Lower leg skin (tissue), 3 donors: ENCODE measurements at regions not wholly inside any gene's neighbourhood (a gene's known extent, or its start where the extent isn't known, plus 50 kb on each side); places are given as distances from the start of the nearest gene placed in this dataset.

Experiments
- POLR2A ChIP-seq, 2 donors: fragments of 450-650 bp; IDR thresholded peaks; one replicate each; pipeline ENCODE4 v1.6.1; 2016 to 2017; ENCODE audit warnings: antibody characterized with exemption in 2 of 2, mild to moderate bottlenecking in 1 of 2, moderate library complexity in 1 of 2
- TF ChIP-seq, protein P1 (sequence below), 3 donors: fragments of 450-650 bp; IDR thresholded peaks; one replicate each; pipeline ENCODE4 v1.5.1; 2016; ENCODE audit warnings: antibody characterized with exemption in 3 of 3, mild to moderate bottlenecking in 3 of 3, moderate library complexity in 2 of 3

- TF ChIP-seq, protein P1, sequence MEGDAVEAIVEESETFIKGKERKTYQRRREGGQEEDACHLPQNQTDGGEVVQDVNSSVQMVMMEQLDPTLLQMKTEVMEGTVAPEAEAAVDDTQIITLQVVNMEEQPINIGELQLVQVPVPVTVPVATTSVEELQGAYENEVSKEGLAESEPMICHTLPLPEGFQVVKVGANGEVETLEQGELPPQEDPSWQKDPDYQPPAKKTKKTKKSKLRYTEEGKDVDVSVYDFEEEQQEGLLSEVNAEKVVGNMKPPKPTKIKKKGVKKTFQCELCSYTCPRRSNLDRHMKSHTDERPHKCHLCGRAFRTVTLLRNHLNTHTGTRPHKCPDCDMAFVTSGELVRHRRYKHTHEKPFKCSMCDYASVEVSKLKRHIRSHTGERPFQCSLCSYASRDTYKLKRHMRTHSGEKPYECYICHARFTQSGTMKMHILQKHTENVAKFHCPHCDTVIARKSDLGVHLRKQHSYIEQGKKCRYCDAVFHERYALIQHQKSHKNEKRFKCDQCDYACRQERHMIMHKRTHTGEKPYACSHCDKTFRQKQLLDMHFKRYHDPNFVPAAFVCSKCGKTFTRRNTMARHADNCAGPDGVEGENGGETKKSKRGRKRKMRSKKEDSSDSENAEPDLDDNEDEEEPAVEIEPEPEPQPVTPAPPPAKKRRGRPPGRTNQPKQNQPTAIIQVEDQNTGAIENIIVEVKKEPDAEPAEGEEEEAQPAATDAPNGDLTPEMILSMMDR (IDR thresholded peaks at IDR 0.05): no peak
- TF ChIP-seq POLR2A (IDR thresholded peaks at IDR 0.05): no peak
Observed at GRCh38 chr15:92525758-92526245, 129.8 kb downstream of the FAM174B start.
